Activated CD8-positive, alpha-beta memory T cell treated with anti-CD3 and anti-CD28 coated beads for 24 hours (primary cell): ENCODE measurements at regions not wholly inside any gene's neighbourhood (a gene's known extent, or its start where the extent isn't known, plus 50 kb on each side); places are given as distances from the start of the nearest gene placed in this dataset.

Source experiments
- DNase-seq: peaks from one replicate; pipeline ENCODE4 v3.0.0-alpha.2; 2020

GRCh38 chr13:60288569-60288968 lies 108.5 kb upstream of the TDRD3 start:
- DNase-seq = no peak

- DNase-seq = no peak
Observed at GRCh38 chr13:60303166-60303565, 93.9 kb upstream of the TDRD3 start.

GRCh38 chr13:60311527-60311926 lies 85.5 kb upstream of the TDRD3 start:
- no peak for DNase-seq

DNA sequence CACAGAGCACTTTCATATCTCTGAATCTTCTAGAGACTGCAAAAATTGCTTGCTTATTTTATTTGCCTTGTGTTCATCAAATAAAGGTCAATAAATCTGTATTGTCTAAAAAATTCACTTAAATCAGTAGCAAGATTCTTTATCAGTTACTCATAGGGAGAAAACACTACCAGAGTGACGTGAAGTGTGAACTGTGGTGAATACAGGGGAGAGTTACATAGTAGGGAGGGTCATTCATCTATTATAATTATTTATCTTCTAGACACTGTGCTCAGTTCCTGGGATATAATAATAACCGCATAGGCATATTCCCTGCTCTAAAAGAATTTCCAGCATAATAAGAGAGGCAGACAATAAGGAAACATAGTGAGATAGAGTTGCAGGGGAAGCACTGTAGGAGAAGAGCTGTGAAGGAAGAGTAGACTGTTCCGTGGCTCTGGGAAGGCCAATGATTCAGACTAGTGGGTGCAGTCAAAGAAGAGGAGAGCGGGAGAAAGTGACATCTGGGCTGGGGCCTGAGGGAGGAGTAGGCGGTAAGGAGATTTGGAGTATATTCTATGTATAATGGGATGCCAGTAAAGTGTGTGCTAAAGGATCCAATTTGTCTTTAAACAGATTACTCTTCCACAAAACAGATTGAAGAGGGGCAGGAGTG lies 84.0 kb upstream of the TDRD3 start:
- no peak for DNase-seq

DNA sequence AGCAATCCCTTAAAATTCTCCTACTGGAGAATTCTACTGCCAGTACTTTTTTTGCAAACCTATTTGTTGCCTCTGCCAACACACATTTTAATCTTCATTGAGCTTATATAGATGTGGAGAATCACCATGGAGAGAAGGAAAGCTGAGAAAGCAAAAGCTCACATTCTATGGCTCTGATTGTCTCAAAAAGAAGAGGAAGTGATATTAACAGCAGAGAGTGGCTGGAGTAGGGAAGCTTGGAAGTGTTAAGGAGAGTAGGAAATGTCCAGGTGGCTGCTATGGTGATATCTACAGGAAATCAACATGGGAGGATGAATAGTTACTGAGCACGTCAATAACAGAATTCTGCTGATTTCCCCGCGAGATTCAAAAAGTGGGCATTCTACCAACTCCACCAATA lies 78.8 kb upstream of the TDRD3 start:
- DNase-seq = no peak

DNA sequence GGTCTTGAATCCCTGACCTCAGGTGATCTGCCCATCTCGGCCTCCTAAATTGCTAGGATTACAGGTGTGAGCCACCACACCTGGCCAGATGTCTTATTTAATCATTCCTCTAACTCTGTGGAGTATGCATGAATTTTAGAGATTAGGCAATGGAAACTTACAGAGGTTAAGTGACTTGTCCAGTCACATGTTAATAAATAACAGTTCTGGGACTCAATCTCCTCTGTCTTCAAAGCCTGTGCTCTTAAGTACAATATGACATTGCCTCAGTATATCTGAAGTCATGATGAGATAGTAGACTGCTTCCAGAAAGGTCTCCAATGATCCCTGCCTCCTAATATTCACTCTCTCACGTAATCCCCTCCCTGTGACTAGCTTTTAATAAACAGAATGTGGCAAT lies 72.9 kb upstream of the TDRD3 start:
- DNase-seq = no peak

- DNase-seq = no peak
Observed at GRCh38 chr13:60326273-60326672, 70.7 kb upstream of the TDRD3 start.

- DNase-seq = no peak
Observed at GRCh38 chr13:60327511-60327910, 69.5 kb upstream of the TDRD3 start.

- no peak for DNase-seq
Observed at GRCh38 chr13:60328073-60328472, 68.9 kb upstream of the TDRD3 start.

DNA sequence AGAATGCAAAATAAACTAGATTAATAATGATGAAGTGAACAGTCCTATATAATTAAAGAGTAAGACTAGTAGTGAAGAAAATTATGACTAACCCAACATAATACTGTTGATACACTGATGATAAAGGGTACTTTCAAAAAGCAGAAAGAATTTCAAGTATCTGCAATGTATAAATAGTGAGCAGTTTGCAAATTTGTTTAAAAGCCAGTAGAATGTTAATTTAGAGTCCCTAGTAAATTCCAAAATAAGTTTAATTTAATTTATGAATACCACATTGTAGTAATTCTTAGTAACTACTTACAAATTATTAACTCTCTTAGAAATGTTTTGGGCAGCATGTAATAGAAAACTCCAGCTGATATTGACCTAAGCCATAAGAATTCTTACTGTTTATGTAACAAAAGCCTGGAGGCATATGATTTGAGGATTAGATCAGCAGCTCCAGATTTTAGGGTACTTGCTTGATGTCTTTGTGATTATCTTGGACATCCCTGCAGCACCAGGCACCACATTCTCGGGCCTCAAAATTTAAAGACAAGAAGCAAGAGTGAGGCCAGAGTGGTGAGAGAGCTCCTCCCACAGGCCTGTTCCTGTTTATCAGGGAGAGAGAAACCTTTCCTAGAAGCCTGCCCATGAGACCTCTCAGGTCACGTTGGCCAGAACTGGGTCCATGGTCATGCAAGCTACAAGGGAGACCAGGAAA lies 67.6 kb upstream of the TDRD3 start:
- no peak for DNase-seq

DNA sequence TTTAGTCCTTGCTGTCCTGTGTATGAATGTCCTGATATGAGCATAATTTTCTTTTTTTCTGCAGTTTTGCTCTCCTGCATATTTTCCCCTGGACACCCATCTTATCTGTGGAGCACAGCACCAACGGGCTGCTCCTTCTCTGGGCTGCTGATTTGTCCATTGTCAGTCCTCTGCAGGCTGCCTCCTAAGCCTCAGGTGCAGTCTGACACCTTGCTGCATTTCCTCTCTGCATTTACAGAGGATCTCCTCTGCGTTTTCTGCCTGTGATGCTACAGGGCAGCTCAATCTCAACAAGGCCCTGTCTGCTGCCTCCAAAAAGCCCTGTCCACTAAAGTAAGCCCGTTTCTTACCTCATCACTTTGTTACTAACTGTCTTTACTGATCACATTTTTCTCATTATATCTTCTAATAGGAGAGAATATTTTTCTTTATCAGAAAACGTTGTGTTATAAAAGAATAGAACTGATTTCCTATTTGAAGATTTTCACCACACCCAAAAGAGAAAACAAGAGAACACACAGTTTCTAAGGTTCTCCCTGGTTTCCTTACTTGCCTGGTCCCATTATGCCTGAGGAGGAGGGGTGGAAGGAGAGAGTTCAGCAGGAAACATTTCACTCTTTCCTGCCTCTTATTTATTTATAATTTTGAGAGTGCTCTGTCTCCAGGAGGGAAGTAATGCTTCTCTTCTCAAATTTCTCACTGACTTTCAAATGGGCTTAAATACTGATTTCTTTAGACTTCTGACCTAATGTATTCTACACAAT lies 65.6 kb upstream of the TDRD3 start:
- DNase-seq = no peak

DNA sequence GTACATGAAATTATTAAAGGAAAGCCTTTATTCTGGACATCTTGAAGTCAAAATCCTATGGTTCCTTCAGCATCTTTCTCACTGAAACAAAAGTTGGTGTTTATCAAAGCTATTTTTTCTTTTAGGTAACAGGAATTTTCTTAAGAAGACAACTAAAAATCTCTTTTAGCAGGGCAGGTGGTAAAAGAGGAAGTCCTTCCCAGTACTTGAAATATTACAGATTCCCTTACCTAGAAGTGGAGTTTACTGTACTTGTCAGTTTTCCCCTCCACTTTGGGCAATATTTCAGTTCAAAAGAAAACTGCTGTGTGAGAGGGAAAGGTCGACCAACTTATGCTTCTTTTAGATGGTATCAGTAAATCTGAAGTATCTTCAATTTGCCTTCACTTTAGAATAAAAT lies 64.3 kb upstream of the TDRD3 start:
- no peak for DNase-seq

DNA sequence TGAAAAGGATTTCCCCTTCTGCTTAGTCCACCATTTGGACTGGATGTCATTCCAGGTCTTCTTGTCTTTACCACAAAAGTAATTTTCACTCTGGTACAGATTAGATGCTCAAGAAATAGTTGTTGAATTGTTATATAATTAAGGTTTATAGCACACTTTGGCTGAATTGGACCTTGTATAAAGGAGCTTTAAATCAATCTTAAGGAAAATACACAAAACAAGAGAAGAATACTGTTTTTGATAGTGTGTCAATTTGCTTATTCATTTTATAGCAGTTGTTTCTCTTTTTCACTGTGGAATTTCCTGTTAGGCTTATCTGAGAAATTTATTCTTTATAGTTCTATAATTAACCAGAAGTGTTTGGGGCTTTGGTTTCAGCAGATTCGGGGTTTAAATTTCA lies 62.7 kb upstream of the TDRD3 start:
- no peak for DNase-seq

GRCh38 chr13:60335531-60335930 lies 61.5 kb upstream of the TDRD3 start:
- no peak for DNase-seq

DNA sequence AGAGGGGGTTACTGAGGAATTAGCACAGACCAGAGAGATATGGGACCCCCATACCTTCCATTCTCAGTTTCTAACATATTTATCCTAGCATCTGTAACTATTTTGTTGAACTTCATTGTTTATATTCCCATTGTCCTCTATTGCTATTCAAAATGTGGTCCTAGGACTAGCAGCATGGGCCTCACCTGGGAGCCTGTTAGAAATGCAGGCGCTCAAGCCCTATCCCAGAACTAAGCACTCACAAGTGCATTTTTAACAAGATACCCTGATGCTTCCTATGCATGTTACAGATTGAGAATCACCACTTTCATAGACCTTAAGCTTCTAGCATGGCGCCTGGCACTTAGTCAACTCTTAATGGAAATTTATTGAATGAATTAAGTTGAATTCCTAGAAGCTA lies 58.3 kb upstream of the TDRD3 start:
- no peak for DNase-seq

DNA sequence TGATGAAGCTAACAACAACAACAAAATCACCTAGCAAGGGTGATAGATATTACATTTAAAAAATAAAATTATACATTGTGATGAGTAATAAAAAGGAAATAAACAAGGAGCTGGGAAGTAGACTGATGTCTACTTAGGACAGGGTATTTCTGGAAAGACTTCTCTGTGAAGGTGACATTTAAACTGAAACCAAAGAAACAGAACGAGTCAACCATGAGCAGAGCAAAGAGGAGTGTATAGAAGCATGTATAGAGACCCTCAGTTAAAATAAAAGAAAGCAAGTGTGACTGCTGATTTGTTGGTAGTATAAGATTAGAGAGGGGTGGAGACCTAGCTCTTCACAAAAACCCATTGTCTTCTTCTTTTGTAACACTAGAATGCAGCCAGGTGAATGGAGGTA lies 53.0 kb upstream of the TDRD3 start:
- DNase-seq = no peak

- DNase-seq = no peak
Observed at GRCh38 chr13:60347174-60347573, 49.8 kb upstream of the TDRD3 start.
